ENCODE measurements at regions not wholly inside any gene's neighbourhood (a gene's known extent, or its start where the extent isn't known, plus 50 kb on each side); places are given as distances from the start of the nearest gene placed in this dataset.

DNA sequence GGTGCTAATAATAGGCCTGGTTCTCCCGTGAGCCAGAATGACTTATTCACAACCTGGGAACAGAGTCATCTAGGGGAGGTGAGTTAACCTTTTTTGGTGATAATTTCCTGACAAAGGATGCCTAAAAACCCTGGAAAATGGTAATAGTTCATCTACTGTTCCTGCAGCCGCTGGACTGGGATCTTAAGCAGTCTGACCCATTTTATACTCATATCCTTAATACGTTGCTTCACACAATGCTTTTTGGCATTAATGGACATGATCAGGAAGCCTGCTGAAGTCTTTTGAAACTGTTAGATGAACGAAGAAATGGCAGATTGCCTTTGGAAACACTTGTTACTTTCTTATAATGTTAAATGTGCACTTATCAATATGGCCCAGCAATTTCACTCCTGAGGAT is 81.9 kb upstream of the BMP2 start:
- Histone ChIP-seq H3K36me3 (no peaks in the 10 kb centered on the region), H3K27me3 (replicated peaks in 1 of 7) (no peaks in the 10 kb centered on the region), H3K9me3 (no peaks in the 10 kb centered on the region), H3K4me1 (no peaks in the 10 kb centered on the region), H3K4me3 (no peak overlapping the region), H3K27ac (no peak overlapping the region)
- DNase-seq = no peak
- intact Hi-C loops (cut with DNase I; ENCODE audit: low total_unique reads) = no loop called here
- WGBS, 5 donors = 69 to 86% (median 76%) methylated on average over 4 of the region's 4 CpGs
- no peak for TF ChIP-seq POLR2A (IDR thresholded peaks at IDR 0.05)
- TF ChIP-seq, protein P1, sequence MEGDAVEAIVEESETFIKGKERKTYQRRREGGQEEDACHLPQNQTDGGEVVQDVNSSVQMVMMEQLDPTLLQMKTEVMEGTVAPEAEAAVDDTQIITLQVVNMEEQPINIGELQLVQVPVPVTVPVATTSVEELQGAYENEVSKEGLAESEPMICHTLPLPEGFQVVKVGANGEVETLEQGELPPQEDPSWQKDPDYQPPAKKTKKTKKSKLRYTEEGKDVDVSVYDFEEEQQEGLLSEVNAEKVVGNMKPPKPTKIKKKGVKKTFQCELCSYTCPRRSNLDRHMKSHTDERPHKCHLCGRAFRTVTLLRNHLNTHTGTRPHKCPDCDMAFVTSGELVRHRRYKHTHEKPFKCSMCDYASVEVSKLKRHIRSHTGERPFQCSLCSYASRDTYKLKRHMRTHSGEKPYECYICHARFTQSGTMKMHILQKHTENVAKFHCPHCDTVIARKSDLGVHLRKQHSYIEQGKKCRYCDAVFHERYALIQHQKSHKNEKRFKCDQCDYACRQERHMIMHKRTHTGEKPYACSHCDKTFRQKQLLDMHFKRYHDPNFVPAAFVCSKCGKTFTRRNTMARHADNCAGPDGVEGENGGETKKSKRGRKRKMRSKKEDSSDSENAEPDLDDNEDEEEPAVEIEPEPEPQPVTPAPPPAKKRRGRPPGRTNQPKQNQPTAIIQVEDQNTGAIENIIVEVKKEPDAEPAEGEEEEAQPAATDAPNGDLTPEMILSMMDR (IDR thresholded peaks at IDR 0.05 in 8 of 11, conservative IDR thresholded peaks at IDR 0.05 in 3 of 11) = no peak
- TF ChIP-seq POLR2AphosphoS5 (IDR thresholded peaks at IDR 0.05) = no peak

DNA sequence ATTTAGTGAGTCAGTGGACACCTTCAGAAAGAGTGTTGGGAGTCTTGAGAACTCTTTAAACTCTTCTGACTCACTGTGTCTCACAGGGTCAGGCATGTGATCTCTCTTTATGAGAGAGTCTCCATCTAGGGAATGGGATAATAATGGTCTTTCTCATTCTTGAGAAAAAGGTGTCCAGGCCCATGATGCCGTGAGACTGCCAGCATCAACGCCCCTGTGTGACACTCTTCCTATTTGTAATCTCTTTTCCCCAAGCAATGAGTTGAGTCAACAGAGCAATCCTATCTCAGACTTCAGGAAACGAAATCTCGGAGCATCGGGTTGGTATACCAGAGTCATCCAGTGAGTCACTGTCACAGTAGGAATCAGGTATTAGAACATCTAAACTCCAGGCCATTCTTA is 82.3 kb upstream of the BMP2 start:
- Histone ChIP-seq H3K4me3 (no peak overlapping the region), H3K36me3 (no peaks in the 10 kb centered on the region), H3K9me3 (no peaks in the 10 kb centered on the region), H3K4me1 (no peaks in the 10 kb centered on the region), H3K27ac (no peak overlapping the region), H3K27me3 (replicated peaks in 1 of 7) (no peaks in the 10 kb centered on the region)
- 88 to 100% (median 93%) methylated on average over 5 of the region's 5 CpGs for WGBS, 5 donors
- no peak for TF ChIP-seq POLR2AphosphoS5 (IDR thresholded peaks at IDR 0.05)
- TF ChIP-seq, protein P1 (IDR thresholded peaks at IDR 0.05 in 8 of 11, conservative IDR thresholded peaks at IDR 0.05 in 3 of 11) = no peak
- TF ChIP-seq POLR2A (IDR thresholded peaks at IDR 0.05) = no peak
- no peak for DNase-seq
- intact Hi-C loops (cut with DNase I; ENCODE audit: low total_unique reads) = no loop called here

DNA sequence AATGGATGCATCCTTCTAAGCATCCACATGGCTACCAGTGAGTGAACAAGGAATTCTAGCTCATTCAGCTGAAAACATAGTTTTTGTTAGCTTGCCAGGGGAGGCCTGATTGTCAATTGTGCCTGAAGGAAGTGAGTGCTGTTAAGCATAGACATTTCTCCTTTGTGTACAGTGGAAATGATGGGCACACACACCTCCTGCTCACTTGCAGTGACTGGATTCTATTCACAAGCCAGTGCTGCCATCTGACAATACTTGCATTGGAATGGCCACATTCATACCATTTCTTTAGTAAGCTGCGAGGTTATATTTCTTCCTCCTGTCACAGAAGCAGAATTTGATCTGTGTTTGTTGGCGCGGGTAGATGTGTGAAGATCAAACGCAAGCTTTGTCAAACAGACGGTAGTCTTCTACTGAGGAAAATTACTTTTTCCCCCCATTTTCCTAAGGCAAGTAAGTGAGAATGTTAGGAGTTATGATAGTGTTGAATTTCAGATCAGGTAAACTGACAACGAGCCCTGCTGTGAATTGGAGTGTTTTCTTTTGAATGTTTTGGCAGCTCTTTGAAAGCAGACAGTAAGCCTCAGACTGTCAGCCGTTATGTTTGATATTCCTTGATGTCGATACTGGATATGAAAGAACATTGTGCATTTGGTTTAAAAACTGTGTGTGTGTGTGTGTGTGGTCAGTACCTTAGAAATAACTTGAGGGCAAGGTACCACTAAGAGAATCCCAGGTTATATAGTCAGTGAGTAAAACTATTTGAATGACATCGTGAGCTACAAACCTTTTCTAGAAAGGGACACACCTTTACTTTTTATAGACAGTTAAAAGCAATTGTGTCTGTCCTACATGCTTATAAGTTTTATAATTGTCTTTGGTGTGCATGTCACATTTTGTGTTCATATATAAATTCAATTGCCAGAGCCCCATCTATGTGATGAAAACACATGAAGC is 84.2 kb upstream of the BMP2 start:
- Histone ChIP-seq H3K27ac (no peak overlapping the region), H3K36me3 (no peaks in the 10 kb centered on the region), H3K27me3 (replicated peaks in 1 of 7) (no peaks in the 10 kb centered on the region), H3K9me3 (no peaks in the 10 kb centered on the region), H3K4me1 (no peaks in the 10 kb centered on the region), H3K4me3 (no peak overlapping the region)
- 92 to 96% (median 93%) methylated on average over 9 of the region's 9 CpGs for WGBS, 5 donors
- TF ChIP-seq, protein P1 (IDR thresholded peaks at IDR 0.05 in 8 of 11, conservative IDR thresholded peaks at IDR 0.05 in 3 of 11) = no peak
- TF ChIP-seq POLR2A (IDR thresholded peaks at IDR 0.05) = no peak
- intact Hi-C loops (cut with DNase I; ENCODE audit: low total_unique reads) = no loop called here
- no peak for DNase-seq

DNA sequence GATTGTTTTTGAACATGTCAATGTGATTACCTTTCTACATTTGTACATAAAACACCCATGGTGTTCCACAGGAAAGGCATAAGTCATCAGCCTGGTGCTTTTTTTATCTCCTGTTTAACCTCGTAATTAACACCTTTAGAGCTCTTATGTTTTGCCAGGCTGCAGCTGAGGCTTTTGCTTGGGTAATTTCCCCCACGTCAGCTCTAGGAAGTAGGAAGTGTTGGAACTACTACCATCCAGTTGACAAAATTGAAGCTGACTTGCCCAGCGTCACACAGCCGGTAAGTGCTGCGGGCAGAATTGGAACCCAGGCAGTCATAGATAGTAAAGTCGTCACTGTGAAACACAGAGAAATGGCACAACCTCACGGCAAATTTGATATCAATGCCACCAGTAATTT is 86.6 kb upstream of the BMP2 start:
- Histone ChIP-seq H3K9me3 (no peaks in the 10 kb centered on the region), H3K4me1 (no peaks in the 10 kb centered on the region), H3K27ac (no peak overlapping the region), H3K36me3 (no peaks in the 10 kb centered on the region), H3K27me3 (replicated peaks in 1 of 7) (no peaks in the 10 kb centered on the region), H3K4me3 (no peak overlapping the region)
- intact Hi-C loops (cut with DNase I; ENCODE audit: low total_unique reads) = no loop called here
- DNase-seq = no peak
- 79 to 82% (median 80%) methylated on average over 7 of the region's 7 CpGs for WGBS, 5 donors
- TF ChIP-seq POLR2AphosphoS5 (IDR thresholded peaks at IDR 0.05) (no peak), POLR2A (IDR thresholded peaks at IDR 0.05) (no peak)
- TF ChIP-seq, protein P1 (IDR thresholded peaks at IDR 0.05 in 8 of 11, conservative IDR thresholded peaks at IDR 0.05 in 3 of 11) = no peak

Data from spleen (tissue), 11 donors.